ENCODE measurements at regions not wholly inside any gene's neighbourhood (a gene's known extent, or its start where the extent isn't known, plus 50 kb on each side); places are given as distances from the start of the nearest gene placed in this dataset.

GRCh38 chr9:119453490-119453911, 84.3 kb upstream of the BRINP1 start:
- ChIA-PET POLR2A (no interaction called here), CTCF (no interaction called here)
- no peak for DNase-seq (ENCODE audit: extremely low spot score)
- TF ChIP-seq CTCF (IDR thresholded peaks at IDR 0.05; ENCODE audit: control extremely low read depth, extremely low read depth, low read depth, missing control alignments): no peak

- ChIA-PET CTCF (no interaction called here), POLR2A (no interaction called here)
- TF ChIP-seq CTCF (IDR thresholded peaks at IDR 0.05; ENCODE audit: control extremely low read depth, extremely low read depth, low read depth, missing control alignments): no peak
- no peak for DNase-seq (ENCODE audit: extremely low spot score)
Measured at GRCh38 chr9:119451426-119451825, 82.2 kb upstream of the BRINP1 start.

GRCh38 chr9:119443179-119443578, 73.9 kb upstream of the BRINP1 start:
- ChIA-PET POLR2A (no interaction called here), CTCF (no interaction called here)
- no peak for DNase-seq (ENCODE audit: extremely low spot score)
- no peak for TF ChIP-seq CTCF (IDR thresholded peaks at IDR 0.05; ENCODE audit: control extremely low read depth, extremely low read depth, low read depth, missing control alignments)

- no peak for TF ChIP-seq CTCF (IDR thresholded peaks at IDR 0.05; ENCODE audit: control extremely low read depth, extremely low read depth, low read depth, missing control alignments)
- ChIA-PET POLR2A (no interaction called here), CTCF (no interaction called here)
- no peak for DNase-seq (ENCODE audit: extremely low spot score)
Measured at GRCh38 chr9:119441832-119442231, 72.6 kb upstream of the BRINP1 start.

- DNase-seq (ENCODE audit: extremely low spot score): no peak
- ChIA-PET CTCF (no interaction called here), POLR2A (no interaction called here)
Measured at GRCh38 chr9:119441338-119441737, 72.1 kb upstream of the BRINP1 start.

GRCh38 chr9:119436261-119436660, 67.0 kb upstream of the BRINP1 start:
- POLR2A ChIA-PET: no interaction called here
- CTCF ChIA-PET: no interaction called here
- DNase-seq (ENCODE audit: extremely low spot score): no peak
- no peak for TF ChIP-seq CTCF (IDR thresholded peaks at IDR 0.05; ENCODE audit: control extremely low read depth, extremely low read depth, low read depth, missing control alignments)

More at GRCh38 chr9:119441338-119441737, 72.1 kb upstream of the BRINP1 start:
- TF ChIP-seq CTCF (IDR thresholded peaks at IDR 0.05; ENCODE audit: control extremely low read depth, extremely low read depth, low read depth, missing control alignments): no peak

GRCh38 chr9:119435076-119435475, 65.8 kb upstream of the BRINP1 start:
- CTCF ChIA-PET: interaction anchor here (1.0 kb wide), 1 partner anchor 565 kb away, joined by 3 read pairs; no protein-coding TSS in a partner anchor
- no peak for TF ChIP-seq CTCF (IDR thresholded peaks at IDR 0.05; ENCODE audit: control extremely low read depth, extremely low read depth, low read depth, missing control alignments)
- POLR2A ChIA-PET: no interaction called here
- DNase-seq (ENCODE audit: extremely low spot score): no peak
